IMR-90 (cell line): ENCODE measurements at regions not wholly inside any gene's neighbourhood (a gene's known extent, or its start where the extent isn't known, plus 50 kb on each side); places are given as distances from the start of the nearest gene placed in this dataset.

Experiments used
- ATAC-seq: fragments of 200-7000 bp; cut with Tn5 transposase; 2 replicates; pipeline ENCODE4 v1.9.1; 2020; ENCODE audit warnings: low read depth, mild to moderate bottlenecking, moderate library complexity
- BruUV-seq: library from RNA; stranded (reverse); fragments of 400-500 nt; replicated peaks from 2 replicates; lab custom pipeline; 2021; lab: Mats Ljungman, UMichigan
- CTCF ChIA-PET: fragments of 300-600 bp; formaldehyde crosslinking; extraction: SDS; loops from one replicate; lab custom pipeline; 2021; ENCODE audit warnings: antibody characterized with exemption; lab: Yijun Ruan, JAX
- POLR2A ChIA-PET: fragments of 300-600 bp; sonication (Branson Sonifier 250); formaldehyde crosslinking; loops from one replicate; lab custom pipeline; 2022; ENCODE audit warnings: antibody characterized with exemption; ENCODE audit not compliant: unreplicated experiment; lab: Charles Lee
- DNase-seq: peaks from one replicate; pipeline ENCODE4 v3.0.0; 2013
- H2AFZ ChIP-seq: replicated peaks from 2 replicates; pipeline ENCODE3; 2013; ENCODE audit warnings: low read length, mild to moderate bottlenecking; ENCODE audit not compliant: poor library complexity
- H2AK5ac ChIP-seq: 2 replicates; pipeline ENCODE4 v1.6.1; 2013; ENCODE audit warnings: low read depth, low read length, inconsistent platforms
- H2AK9ac ChIP-seq: replicated peaks from 2 replicates; pipeline ENCODE3; 2013; ENCODE audit warnings: mild to moderate bottlenecking, low read depth, low read length, moderate library complexity; ENCODE audit not compliant: poor library complexity
- H2BK120ac ChIP-seq: 2 replicates; pipeline ENCODE4 v1.6.1; 2013; ENCODE audit warnings: low read depth, low read length, inconsistent platforms
- H2BK15ac ChIP-seq: 3 replicates; pipeline ENCODE4 v1.6.1; 2013; ENCODE audit warnings: low read depth, low read length, inconsistent platforms
- H2BK20ac ChIP-seq: 2 replicates; pipeline ENCODE4 v1.6.1; 2013; ENCODE audit warnings: low read depth, mild to moderate bottlenecking, inconsistent platforms, low read length, moderate library complexity
- H2BK5ac ChIP-seq: 2 replicates; pipeline ENCODE4 v1.6.1; 2013; ENCODE audit warnings: mild to moderate bottlenecking, low read depth, low read length, inconsistent platforms; ENCODE audit not compliant: poor library complexity, severe bottlenecking
- H3K14ac ChIP-seq: replicated peaks from 2 replicates; pipeline ENCODE4 v1.6.1; 2013; ENCODE audit warnings: low read depth, low read length, inconsistent platforms
- H3K18ac ChIP-seq: 2 replicates; pipeline ENCODE4 v1.6.1; 2013; ENCODE audit warnings: low read depth, low read length, control low read depth
- H3K23ac ChIP-seq: 2 replicates; pipeline ENCODE4 v1.6.1; 2013; ENCODE audit warnings: low read depth, low read length, inconsistent platforms
- H3K27ac ChIP-seq: 2 replicates; pipeline ENCODE4 v1.5.1; 2013; ENCODE audit warnings: mild to moderate bottlenecking, control low read depth, low read length; ENCODE audit not compliant: insufficient read depth
- H3K27me3 ChIP-seq: 2 replicates; pipeline ENCODE4 v1.6.1; 2013; ENCODE audit warnings: low read length; ENCODE audit not compliant: control insufficient read depth, insufficient read depth
- H3K36me3 ChIP-seq: 2 replicates; pipeline ENCODE4 v1.6.1; 2013; ENCODE audit warnings: low read length, mixed read lengths; ENCODE audit not compliant: control insufficient read depth, insufficient read depth
- H3K4ac ChIP-seq: 2 replicates; pipeline ENCODE4 v1.6.1; 2013; ENCODE audit warnings: low read depth, low read length, inconsistent platforms
- H3K4me1 ChIP-seq: 2 replicates; pipeline ENCODE4 v1.6.1; 2013; ENCODE audit warnings: low read length, mixed read lengths; ENCODE audit not compliant: control insufficient read depth, insufficient read depth
- H3K4me2 ChIP-seq: 2 replicates; pipeline ENCODE4 v1.6.1; 2013; ENCODE audit warnings: low read depth, mild to moderate bottlenecking, control low read depth, low read length, moderate library complexity
- H3K4me3 ChIP-seq: 2 replicates; pipeline ENCODE4 v1.5.1; 2013; ENCODE audit warnings: low read depth, mild to moderate bottlenecking, control low read depth, low read length, moderate library complexity; ENCODE audit not compliant: insufficient read depth
- H3K56ac ChIP-seq: 2 replicates; pipeline ENCODE4 v1.6.1; 2013; ENCODE audit warnings: low read length, inconsistent platforms; ENCODE audit not compliant: insufficient read depth; ENCODE audit errors: extremely low read depth
- H3K79me1 ChIP-seq, 2 experiments: 2 replicates each; pipeline ENCODE4 v1.6.1; 2013; ENCODE audit warnings: low read length in 2 of 2, inconsistent platforms in 1 of 2, low read depth in 1 of 2
- H3K9ac ChIP-seq: 2 replicates; pipeline ENCODE4 v1.6.1; 2013; ENCODE audit warnings: low read depth, low read length, control low read depth
- H3K9me1 ChIP-seq: 2 replicates; pipeline ENCODE4 v1.6.1; 2013; ENCODE audit warnings: low read length, inconsistent platforms; ENCODE audit not compliant: insufficient read depth
- H3K9me3 ChIP-seq: 2 replicates; pipeline ENCODE4 v1.6.1; 2013; ENCODE audit warnings: low read length; ENCODE audit not compliant: control insufficient read depth, insufficient read depth
- H4K20me1 ChIP-seq: 2 replicates; pipeline ENCODE4 v1.6.1; 2013; ENCODE audit warnings: low read length, inconsistent platforms; ENCODE audit not compliant: insufficient read depth
- H4K5ac ChIP-seq: 2 replicates; pipeline ENCODE4 v1.6.1; 2013; ENCODE audit warnings: mild to moderate bottlenecking, low read depth, low read length, control low read depth
- H4K8ac ChIP-seq, 2 experiments: 2 replicates each; pipeline ENCODE4 v1.6.1; 2013; ENCODE audit warnings: low read depth in 2 of 2, low read length in 2 of 2, control low read depth in 1 of 2, inconsistent platforms in 1 of 2
- H4K91ac ChIP-seq: 2 replicates; pipeline ENCODE4 v1.6.1; 2013; ENCODE audit warnings: low read depth, low read length, inconsistent platforms; ENCODE audit not compliant: insufficient read depth
- BHLHE40 ChIP-seq: fragments of 150-350 bp; IDR thresholded peaks from 2 replicates; pipeline ENCODE4 v1.6.1; 2016; ENCODE audit warnings: mild to moderate bottlenecking, low read depth, low read length
- CEBPB ChIP-seq: IDR thresholded peaks from 2 replicates; pipeline ENCODE4 v1.6.1; 2012; ENCODE audit warnings: low read depth, low read length, improper control_type of control experiment
- CHD1 ChIP-seq: IDR thresholded peaks from 2 replicates; pipeline ENCODE4 v1.6.1; 2012; ENCODE audit warnings: low read depth, low read length, improper control_type of control experiment
- FOS ChIP-seq: fragments of 150-350 bp; IDR thresholded peaks from 2 replicates; pipeline ENCODE4 v1.6.1; 2016; ENCODE audit warnings: low read depth, low read length
- MAFK ChIP-seq: IDR thresholded peaks from 2 replicates; pipeline ENCODE4 v1.6.1; 2012; ENCODE audit warnings: low read depth, low read length, improper control_type of control experiment
- MAZ ChIP-seq: IDR thresholded peaks from 2 replicates; pipeline ENCODE4 v1.6.1; 2012; ENCODE audit warnings: low read depth, mild to moderate bottlenecking, low read length, improper control_type of control experiment, moderate library complexity, borderline replicate concordance
- MXI1 ChIP-seq: IDR thresholded peaks from 2 replicates; pipeline ENCODE4 v1.6.1; 2012; ENCODE audit warnings: low read depth, mild to moderate bottlenecking, low read length, moderate library complexity, borderline replicate concordance
- NFE2L2 ChIP-seq: fragments of 150-350 bp; IDR thresholded peaks from 2 replicates; pipeline ENCODE4 v1.6.1; 2016; ENCODE audit warnings: low read depth, mild to moderate bottlenecking, low read length
- POLR2A ChIP-seq: IDR thresholded peaks from 2 replicates; pipeline ENCODE4 v1.6.1; 2012; ENCODE audit warnings: mild to moderate bottlenecking, low read depth, low read length
- RAD21 ChIP-seq: IDR thresholded peaks from 2 replicates; pipeline ENCODE4 v1.6.1; 2012; ENCODE audit warnings: low read length, improper control_type of control experiment
- RCOR1 ChIP-seq: IDR thresholded peaks from 2 replicates; pipeline ENCODE4 v1.6.1; 2012; ENCODE audit warnings: mild to moderate bottlenecking, low read length, improper control_type of control experiment; ENCODE audit not compliant: insufficient replicate concordance
- RFX5 ChIP-seq: IDR thresholded peaks from 2 replicates; pipeline ENCODE4 v1.8.0; 2012; ENCODE audit warnings: low read depth, mild to moderate bottlenecking, low read length, moderate library complexity
- SMC3 ChIP-seq: fragments of 150-350 bp; IDR thresholded peaks from 2 replicates; pipeline ENCODE4 v1.6.1; 2016; ENCODE audit warnings: low read depth, mild to moderate bottlenecking, antibody characterized with exemption, low read length, moderate library complexity
- WGBS, 2 experiments: methylation state at CpG; one replicate each; pipeline versions ENCODE4 v1.1.5 to v1.1.7; 2013; ENCODE audit warnings: missing lambda C conversion rate in 2 of 2; ENCODE audit not compliant: insufficient read length in 1 of 2; ENCODE audit errors: extremely low coverage in 2 of 2; 5-methylcytosine and 5-hydroxymethylcytosine counted together
- dilution Hi-C: fragments of 300-500 bp; cut with HindIII; formaldehyde crosslinking; loops from one replicate; pipeline ENCODE4 v1.14.3; 2018; ENCODE audit warnings: low sequenced_read_pairs; ENCODE audit not compliant: unreplicated experiment
- in situ Hi-C: fragments of 300-500 bp; cut with MboI; formaldehyde crosslinking; loops from 3 replicates; pipeline ENCODE4 v1.14.3; 2019; ENCODE audit warnings: low sequenced_read_pairs, inconsistent platforms, mixed read lengths
- intact Hi-C: fragments of 100-400 bp; cut with micrococcal nuclease; formaldehyde crosslinking; loops from 2 replicates; pipeline ENCODE4 v1.10.0; 2022
- TF ChIP-seq, protein P1 (sequence below): conservative IDR thresholded peaks from 2 replicates; pipeline ENCODE4 v1.5.1; 2012; ENCODE audit warnings: mild to moderate bottlenecking, low read depth, low read length, improper control_type of control experiment
- TF ChIP-seq, protein P2 (sequence below): fragments of 150-350 bp; IDR thresholded peaks from 2 replicates; pipeline ENCODE4 v1.6.1; 2016; ENCODE audit warnings: low read depth, mild to moderate bottlenecking, low read length, moderate library complexity, borderline replicate concordance
- TF ChIP-seq, protein P3 (sequence below): fragments of 150-350 bp; IDR thresholded peaks from 2 replicates; pipeline ENCODE4 v1.6.1; 2017; ENCODE audit warnings: mild to moderate bottlenecking, antibody characterized with exemption, low read length, low read depth

DNA sequence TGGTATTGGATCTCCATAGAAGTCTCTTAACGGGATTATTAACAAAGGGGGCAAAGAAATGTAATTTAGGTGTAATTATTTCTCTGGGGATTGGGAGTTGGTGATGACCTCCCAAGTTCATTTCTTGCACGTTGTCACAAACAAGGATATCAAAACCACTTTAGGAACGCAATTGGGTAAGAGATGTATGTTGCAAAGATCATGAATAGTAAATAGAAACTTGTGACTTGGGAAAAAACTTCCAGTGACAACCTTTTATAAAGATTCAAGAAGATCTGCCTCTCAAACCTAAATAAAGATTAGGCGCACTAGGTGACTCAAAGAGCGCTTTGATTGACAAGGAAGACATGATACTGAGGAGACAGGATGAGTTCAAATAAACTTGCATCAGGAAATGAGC, 127.8 kb upstream of the TRIB2 start:
- Histone ChIP-seq H2BK15ac (no peak overlapping the region), H3K36me3 (no peaks in the 10 kb centered on the region), H2BK120ac (no peak overlapping the region), H4K5ac (no peak overlapping the region), H3K9me1 (no peaks in the 10 kb centered on the region), H3K18ac (no peak overlapping the region), H3K4ac (no peak overlapping the region), H3K27me3 (no peaks in the 10 kb centered on the region), H2BK5ac (no peak overlapping the region), H3K9me3 (no peaks in the 10 kb centered on the region), H3K27ac (no peak overlapping the region), H2AFZ (no peak overlapping the region), H2AK9ac (no peak overlapping the region), H3K23ac (no peak overlapping the region), H3K4me1 (peaks cover 2% of the 10 kb centered on the region; the same call in 1 of the 2 replicates), H2BK20ac (no peak overlapping the region), H4K20me1 (no peaks in the 10 kb centered on the region), H2AK5ac (no peak overlapping the region), H4K8ac (no peak overlapping the region), H3K4me2 (no peak overlapping the region), H4K91ac (no peak overlapping the region), H3K14ac (no peak overlapping the region), H3K79me1 (no peaks in the 10 kb centered on the region), H3K56ac (no peak overlapping the region), H3K4me3 (no peak overlapping the region), H3K9ac (no peak overlapping the region)
- in situ Hi-C loops: no loop called here
- dilution Hi-C loops: no loop called here
- ATAC-seq: no peak
- ChIA-PET POLR2A (no interaction called here), CTCF (interaction anchor here (0.6 kb wide), 1 partner anchor 375 kb away, joined by 3 read pairs; no protein-coding TSS in a partner anchor)
- DNase-seq: no peak
- TF ChIP-seq, protein P1, sequence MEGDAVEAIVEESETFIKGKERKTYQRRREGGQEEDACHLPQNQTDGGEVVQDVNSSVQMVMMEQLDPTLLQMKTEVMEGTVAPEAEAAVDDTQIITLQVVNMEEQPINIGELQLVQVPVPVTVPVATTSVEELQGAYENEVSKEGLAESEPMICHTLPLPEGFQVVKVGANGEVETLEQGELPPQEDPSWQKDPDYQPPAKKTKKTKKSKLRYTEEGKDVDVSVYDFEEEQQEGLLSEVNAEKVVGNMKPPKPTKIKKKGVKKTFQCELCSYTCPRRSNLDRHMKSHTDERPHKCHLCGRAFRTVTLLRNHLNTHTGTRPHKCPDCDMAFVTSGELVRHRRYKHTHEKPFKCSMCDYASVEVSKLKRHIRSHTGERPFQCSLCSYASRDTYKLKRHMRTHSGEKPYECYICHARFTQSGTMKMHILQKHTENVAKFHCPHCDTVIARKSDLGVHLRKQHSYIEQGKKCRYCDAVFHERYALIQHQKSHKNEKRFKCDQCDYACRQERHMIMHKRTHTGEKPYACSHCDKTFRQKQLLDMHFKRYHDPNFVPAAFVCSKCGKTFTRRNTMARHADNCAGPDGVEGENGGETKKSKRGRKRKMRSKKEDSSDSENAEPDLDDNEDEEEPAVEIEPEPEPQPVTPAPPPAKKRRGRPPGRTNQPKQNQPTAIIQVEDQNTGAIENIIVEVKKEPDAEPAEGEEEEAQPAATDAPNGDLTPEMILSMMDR: no peak
- TF ChIP-seq, protein P2, sequence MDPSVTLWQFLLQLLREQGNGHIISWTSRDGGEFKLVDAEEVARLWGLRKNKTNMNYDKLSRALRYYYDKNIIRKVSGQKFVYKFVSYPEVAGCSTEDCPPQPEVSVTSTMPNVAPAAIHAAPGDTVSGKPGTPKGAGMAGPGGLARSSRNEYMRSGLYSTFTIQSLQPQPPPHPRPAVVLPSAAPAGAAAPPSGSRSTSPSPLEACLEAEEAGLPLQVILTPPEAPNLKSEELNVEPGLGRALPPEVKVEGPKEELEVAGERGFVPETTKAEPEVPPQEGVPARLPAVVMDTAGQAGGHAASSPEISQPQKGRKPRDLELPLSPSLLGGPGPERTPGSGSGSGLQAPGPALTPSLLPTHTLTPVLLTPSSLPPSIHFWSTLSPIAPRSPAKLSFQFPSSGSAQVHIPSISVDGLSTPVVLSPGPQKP: no peak
- TF ChIP-seq, protein P3, sequence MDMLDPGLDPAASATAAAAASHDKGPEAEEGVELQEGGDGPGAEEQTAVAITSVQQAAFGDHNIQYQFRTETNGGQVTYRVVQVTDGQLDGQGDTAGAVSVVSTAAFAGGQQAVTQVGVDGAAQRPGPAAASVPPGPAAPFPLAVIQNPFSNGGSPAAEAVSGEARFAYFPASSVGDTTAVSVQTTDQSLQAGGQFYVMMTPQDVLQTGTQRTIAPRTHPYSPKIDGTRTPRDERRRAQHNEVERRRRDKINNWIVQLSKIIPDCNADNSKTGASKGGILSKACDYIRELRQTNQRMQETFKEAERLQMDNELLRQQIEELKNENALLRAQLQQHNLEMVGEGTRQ: no peak
- TF ChIP-seq BHLHE40 (no peak), POLR2A (no peak), RCOR1 (no peak), NFE2L2 (no peak), RAD21 (no peak), MAZ (no peak), MAFK (no peak), RFX5 (no peak), SMC3 (no peak), CEBPB (no peak), CHD1 (no peak), MXI1 (no peak), FOS (no peak)
- intact Hi-C loops: loop anchor here (1.0 to 10.0 kb wide), 2 partner anchors 34 to 116 kb away; no protein-coding TSS in a partner anchor
- no CpG with 5 or more reads among the region's 5 CpGs for WGBS, 2 experiments
- BruUV-seq: no TSS peak
